ENCODE measurements at regions not wholly inside any gene's neighbourhood (a gene's known extent, or its start where the extent isn't known, plus 50 kb on each side); places are given as distances from the start of the nearest gene placed in this dataset.

- TF ChIP-seq CTCF (conservative IDR thresholded peaks at IDR 0.05 in 1 of 2, IDR thresholded peaks at IDR 0.05 in 1 of 2; ENCODE audit: extremely low read depth in 1 of 2, insufficient read depth in 1 of 2, low read depth in 1 of 2, low read length in 2 of 2), result no peak
- TF ChIP-seq EZH2 (IDR thresholded peaks at IDR 0.05; ENCODE audit: borderline replicate concordance, low read length), result no peak
Measured at GRCh38 chr6:99073223-99073622, 125.5 kb upstream of the FBXL4 start.
